ENCODE measurements at regions not wholly inside any gene's neighbourhood (a gene's known extent, or its start where the extent isn't known, plus 50 kb on each side); places are given as distances from the start of the nearest gene placed in this dataset.

- TF ChIP-seq ZNF317 (CRISPR knock-in tag; IDR thresholded peaks at IDR 0.05; ENCODE audit: borderline replicate concordance, low read depth) (no peak), NFATC4 (CRISPR knock-in tag; IDR thresholded peaks at IDR 0.05) (no peak), PRRX2 (CRISPR knock-in tag; IDR thresholded peaks at IDR 0.05) (no peak), NR3C1 (CRISPR knock-in tag; conservative IDR thresholded peaks at IDR 0.05; ENCODE audit: low read depth) (no peak), JAZF1 (CRISPR knock-in tag; IDR thresholded peaks at IDR 0.05) (no peak), ATF2 (CRISPR knock-in tag; IDR thresholded peaks at IDR 0.05; ENCODE audit: borderline replicate concordance, low read depth) (no peak)
- TF ChIP-seq, protein P1, sequence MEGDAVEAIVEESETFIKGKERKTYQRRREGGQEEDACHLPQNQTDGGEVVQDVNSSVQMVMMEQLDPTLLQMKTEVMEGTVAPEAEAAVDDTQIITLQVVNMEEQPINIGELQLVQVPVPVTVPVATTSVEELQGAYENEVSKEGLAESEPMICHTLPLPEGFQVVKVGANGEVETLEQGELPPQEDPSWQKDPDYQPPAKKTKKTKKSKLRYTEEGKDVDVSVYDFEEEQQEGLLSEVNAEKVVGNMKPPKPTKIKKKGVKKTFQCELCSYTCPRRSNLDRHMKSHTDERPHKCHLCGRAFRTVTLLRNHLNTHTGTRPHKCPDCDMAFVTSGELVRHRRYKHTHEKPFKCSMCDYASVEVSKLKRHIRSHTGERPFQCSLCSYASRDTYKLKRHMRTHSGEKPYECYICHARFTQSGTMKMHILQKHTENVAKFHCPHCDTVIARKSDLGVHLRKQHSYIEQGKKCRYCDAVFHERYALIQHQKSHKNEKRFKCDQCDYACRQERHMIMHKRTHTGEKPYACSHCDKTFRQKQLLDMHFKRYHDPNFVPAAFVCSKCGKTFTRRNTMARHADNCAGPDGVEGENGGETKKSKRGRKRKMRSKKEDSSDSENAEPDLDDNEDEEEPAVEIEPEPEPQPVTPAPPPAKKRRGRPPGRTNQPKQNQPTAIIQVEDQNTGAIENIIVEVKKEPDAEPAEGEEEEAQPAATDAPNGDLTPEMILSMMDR (IDR thresholded peaks at IDR 0.05) = no peak
Measured at GRCh38 chr12:118606690-118607089, 230.3 kb downstream of the SUDS3 start (continued).

- ChIA-PET CTCF (no interaction called here), POLR2A (no interaction called here)
- H3K4me1 Mint-ChIP-seq = peaks cover 33% of the 10 kb centered on the region
- H3K27ac Mint-ChIP-seq = no peak overlapping the region
- H3K36me3 Mint-ChIP-seq = peaks cover 8% of the 10 kb centered on the region
- no peaks in the 10 kb centered on the region; the same call in 1 of the 2 replicates for H3K27me3 Mint-ChIP-seq (ENCODE audit: low read depth)
- H3K4me3 Mint-ChIP-seq = no peak overlapping the region
- no peak for ATAC-seq
- H3K9me3 Mint-ChIP-seq = peaks cover 11% of the 10 kb centered on the region
- DNase-seq (ENCODE audit: low spot score) = no peak
- TF ChIP-seq E2F1 (CRISPR knock-in tag; IDR thresholded peaks at IDR 0.05) (no peak), FOXK1 (CRISPR knock-in tag; IDR thresholded peaks at IDR 0.05) (no peak), ZNF232 (CRISPR knock-in tag; IDR thresholded peaks at IDR 0.05) (no peak), GTF2I (CRISPR knock-in tag; conservative IDR thresholded peaks at IDR 0.05) (no peak), TEAD1 (CRISPR knock-in tag; IDR thresholded peaks at IDR 0.05) (no peak), ZNF423 (CRISPR knock-in tag; IDR thresholded peaks at IDR 0.05) (no peak), ZNF317 (CRISPR knock-in tag; IDR thresholded peaks at IDR 0.05; ENCODE audit: borderline replicate concordance, low read depth) (no peak), NR3C1 (CRISPR knock-in tag; conservative IDR thresholded peaks at IDR 0.05; ENCODE audit: low read depth) (no peak)
- TF ChIP-seq, protein P2, sequence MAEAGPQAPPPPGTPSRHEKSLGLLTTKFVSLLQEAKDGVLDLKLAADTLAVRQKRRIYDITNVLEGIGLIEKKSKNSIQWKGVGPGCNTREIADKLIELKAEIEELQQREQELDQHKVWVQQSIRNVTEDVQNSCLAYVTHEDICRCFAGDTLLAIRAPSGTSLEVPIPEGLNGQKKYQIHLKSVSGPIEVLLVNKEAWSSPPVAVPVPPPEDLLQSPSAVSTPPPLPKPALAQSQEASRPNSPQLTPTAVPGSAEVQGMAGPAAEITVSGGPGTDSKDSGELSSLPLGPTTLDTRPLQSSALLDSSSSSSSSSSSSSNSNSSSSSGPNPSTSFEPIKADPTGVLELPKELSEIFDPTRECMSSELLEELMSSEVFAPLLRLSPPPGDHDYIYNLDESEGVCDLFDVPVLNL (CRISPR knock-in tag; IDR thresholded peaks at IDR 0.05; ENCODE audit: borderline replicate concordance, low read depth) = no peak
- TF ChIP-seq, protein P3, sequence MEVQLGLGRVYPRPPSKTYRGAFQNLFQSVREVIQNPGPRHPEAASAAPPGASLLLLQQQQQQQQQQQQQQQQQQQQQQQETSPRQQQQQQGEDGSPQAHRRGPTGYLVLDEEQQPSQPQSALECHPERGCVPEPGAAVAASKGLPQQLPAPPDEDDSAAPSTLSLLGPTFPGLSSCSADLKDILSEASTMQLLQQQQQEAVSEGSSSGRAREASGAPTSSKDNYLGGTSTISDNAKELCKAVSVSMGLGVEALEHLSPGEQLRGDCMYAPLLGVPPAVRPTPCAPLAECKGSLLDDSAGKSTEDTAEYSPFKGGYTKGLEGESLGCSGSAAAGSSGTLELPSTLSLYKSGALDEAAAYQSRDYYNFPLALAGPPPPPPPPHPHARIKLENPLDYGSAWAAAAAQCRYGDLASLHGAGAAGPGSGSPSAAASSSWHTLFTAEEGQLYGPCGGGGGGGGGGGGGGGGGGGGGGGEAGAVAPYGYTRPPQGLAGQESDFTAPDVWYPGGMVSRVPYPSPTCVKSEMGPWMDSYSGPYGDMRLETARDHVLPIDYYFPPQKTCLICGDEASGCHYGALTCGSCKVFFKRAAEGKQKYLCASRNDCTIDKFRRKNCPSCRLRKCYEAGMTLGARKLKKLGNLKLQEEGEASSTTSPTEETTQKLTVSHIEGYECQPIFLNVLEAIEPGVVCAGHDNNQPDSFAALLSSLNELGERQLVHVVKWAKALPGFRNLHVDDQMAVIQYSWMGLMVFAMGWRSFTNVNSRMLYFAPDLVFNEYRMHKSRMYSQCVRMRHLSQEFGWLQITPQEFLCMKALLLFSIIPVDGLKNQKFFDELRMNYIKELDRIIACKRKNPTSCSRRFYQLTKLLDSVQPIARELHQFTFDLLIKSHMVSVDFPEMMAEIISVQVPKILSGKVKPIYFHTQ (CRISPR knock-in tag; IDR thresholded peaks at IDR 0.05) = no peak
- TF ChIP-seq, protein P4, sequence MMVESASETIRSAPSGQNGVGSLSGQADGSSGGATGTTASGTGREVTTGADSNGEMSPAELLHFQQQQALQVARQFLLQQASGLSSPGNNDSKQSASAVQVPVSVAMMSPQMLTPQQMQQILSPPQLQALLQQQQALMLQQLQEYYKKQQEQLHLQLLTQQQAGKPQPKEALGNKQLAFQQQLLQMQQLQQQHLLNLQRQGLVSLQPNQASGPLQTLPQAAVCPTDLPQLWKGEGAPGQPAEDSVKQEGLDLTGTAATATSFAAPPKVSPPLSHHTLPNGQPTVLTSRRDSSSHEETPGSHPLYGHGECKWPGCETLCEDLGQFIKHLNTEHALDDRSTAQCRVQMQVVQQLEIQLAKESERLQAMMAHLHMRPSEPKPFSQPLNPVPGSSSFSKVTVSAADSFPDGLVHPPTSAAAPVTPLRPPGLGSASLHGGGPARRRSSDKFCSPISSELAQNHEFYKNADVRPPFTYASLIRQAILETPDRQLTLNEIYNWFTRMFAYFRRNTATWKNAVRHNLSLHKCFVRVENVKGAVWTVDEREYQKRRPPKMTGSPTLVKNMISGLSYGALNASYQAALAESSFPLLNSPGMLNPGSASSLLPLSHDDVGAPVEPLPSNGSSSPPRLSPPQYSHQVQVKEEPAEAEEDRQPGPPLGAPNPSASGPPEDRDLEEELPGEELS (CRISPR knock-in tag; IDR thresholded peaks at IDR 0.05) = no peak
- TF ChIP-seq, protein P5, sequence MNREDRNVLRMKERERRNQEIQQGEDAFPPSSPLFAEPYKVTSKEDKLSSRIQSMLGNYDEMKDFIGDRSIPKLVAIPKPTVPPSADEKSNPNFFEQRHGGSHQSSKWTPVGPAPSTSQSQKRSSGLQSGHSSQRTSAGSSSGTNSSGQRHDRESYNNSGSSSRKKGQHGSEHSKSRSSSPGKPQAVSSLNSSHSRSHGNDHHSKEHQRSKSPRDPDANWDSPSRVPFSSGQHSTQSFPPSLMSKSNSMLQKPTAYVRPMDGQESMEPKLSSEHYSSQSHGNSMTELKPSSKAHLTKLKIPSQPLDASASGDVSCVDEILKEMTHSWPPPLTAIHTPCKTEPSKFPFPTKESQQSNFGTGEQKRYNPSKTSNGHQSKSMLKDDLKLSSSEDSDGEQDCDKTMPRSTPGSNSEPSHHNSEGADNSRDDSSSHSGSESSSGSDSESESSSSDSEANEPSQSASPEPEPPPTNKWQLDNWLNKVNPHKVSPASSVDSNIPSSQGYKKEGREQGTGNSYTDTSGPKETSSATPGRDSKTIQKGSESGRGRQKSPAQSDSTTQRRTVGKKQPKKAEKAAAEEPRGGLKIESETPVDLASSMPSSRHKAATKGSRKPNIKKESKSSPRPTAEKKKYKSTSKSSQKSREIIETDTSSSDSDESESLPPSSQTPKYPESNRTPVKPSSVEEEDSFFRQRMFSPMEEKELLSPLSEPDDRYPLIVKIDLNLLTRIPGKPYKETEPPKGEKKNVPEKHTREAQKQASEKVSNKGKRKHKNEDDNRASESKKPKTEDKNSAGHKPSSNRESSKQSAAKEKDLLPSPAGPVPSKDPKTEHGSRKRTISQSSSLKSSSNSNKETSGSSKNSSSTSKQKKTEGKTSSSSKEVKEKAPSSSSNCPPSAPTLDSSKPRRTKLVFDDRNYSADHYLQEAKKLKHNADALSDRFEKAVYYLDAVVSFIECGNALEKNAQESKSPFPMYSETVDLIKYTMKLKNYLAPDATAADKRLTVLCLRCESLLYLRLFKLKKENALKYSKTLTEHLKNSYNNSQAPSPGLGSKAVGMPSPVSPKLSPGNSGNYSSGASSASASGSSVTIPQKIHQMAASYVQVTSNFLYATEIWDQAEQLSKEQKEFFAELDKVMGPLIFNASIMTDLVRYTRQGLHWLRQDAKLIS (CRISPR knock-in tag; IDR thresholded peaks at IDR 0.05; ENCODE audit: borderline replicate concordance) = no peak
Measured at GRCh38 chr12:118607831-118608230, 231.5 kb downstream of the SUDS3 start.
